NCI-H1417 (cell line): ENCODE measurements at regions not wholly inside any gene's neighbourhood (a gene's known extent, or its start where the extent isn't known, plus 50 kb on each side); places are given as distances from the start of the nearest gene placed in this dataset.
"Not testable (repeated sequence)": the region's sequence is repeated elsewhere in the genome, so short reads cannot be mapped to it uniquely, and the experiment has no call there.

ENCODE experiments used
- DNase-seq, 3 experiments: peaks; one replicate each; lab custom pipeline; 2025; lab: John Stamatoyannopoulos, UW

- DNase-seq: no peak
Observed at GRCh38 chr15:23924686-23925085, 237.6 kb upstream of the NDN start.

DNA sequence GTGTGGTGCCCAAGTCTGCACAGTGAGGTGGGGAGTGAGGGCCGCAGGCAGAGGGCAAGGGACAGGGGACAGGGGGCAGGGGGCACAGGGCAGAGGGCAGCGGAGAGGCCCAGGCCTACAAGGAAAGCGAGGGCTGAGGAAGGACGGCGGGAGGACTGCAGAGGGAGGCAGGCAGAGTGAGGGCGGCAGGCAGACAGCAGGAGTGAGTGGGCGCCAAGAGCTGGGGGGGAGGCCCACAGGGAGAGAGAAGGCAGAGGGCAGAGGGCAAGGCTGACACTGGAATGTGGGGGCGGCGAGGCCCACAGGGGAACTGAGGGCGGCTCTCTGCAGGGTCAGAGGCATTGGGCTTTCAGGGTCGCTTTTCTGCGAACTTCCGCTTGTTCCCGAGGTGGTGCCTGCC is 267.8 kb upstream of the NDN start:
- DNase-seq: no peak

DNA sequence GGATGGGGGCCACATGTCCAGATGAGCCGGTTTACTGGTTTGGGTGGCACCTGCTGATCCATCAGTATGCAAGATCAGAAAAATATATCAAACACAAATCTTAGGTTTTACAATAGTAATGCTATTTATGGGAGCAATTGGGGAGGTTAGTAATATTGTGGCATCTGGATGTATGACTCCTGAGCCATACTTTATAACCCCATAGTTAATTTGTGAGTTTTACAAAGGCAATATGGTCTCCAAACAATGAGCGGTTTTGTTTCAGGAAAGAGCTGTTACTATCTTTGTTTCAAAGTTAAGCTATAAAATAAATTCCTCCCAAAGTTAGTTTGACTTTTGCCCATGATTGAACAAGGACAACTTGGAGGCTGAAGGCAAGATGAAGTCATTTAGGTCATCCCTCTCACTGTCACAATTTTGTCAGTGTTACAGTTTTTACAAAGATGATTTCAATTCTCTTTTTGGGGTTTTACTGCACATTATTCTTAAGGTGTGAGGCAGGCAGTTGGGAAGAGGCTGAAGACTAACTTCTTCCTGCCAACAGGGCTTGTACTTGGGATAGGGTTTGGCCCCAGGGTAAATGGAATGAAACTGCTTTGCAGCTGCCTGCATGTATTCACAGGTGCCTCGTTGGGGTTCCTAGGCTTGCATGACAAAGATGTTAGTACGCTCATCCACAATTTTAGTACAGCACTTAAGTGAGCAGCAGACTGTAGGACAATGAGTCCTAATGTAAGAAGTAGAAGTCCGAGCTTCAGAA is 296.6 kb upstream of the NDN start:
- DNase-seq: no peak

GRCh38 chr15:23994273-23994672 is 307.2 kb upstream of the NDN start:
- no peak for DNase-seq

- no peak for DNase-seq
Observed at GRCh38 chr15:23998056-23998455, 311.0 kb upstream of the NDN start.

- DNase-seq: no peak
Observed at GRCh38 chr15:24008476-24008875, 321.4 kb upstream of the NDN start.

- no peak for DNase-seq
Observed at GRCh38 chr15:24017470-24017869, 330.4 kb upstream of the NDN start.

DNA sequence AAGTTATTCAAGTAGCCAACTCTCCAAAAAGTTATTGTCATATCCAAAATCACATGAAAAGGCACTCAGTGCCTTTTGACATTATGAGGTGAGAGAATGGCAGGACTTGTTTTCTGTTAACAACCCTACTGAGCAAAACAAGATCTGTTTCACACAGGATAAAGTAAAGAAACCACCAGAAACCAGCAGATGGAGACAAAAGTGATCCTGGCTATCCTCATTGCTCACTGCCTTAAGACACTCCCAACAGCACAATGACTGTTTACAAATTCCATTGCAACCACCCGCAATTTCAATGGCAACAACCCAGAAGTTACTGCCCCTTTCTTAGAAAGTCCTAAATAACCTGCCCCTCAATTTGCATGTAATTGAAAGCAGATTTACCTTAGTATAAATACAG is 352.6 kb upstream of the NDN start:
- DNase-seq: no peak

DNA sequence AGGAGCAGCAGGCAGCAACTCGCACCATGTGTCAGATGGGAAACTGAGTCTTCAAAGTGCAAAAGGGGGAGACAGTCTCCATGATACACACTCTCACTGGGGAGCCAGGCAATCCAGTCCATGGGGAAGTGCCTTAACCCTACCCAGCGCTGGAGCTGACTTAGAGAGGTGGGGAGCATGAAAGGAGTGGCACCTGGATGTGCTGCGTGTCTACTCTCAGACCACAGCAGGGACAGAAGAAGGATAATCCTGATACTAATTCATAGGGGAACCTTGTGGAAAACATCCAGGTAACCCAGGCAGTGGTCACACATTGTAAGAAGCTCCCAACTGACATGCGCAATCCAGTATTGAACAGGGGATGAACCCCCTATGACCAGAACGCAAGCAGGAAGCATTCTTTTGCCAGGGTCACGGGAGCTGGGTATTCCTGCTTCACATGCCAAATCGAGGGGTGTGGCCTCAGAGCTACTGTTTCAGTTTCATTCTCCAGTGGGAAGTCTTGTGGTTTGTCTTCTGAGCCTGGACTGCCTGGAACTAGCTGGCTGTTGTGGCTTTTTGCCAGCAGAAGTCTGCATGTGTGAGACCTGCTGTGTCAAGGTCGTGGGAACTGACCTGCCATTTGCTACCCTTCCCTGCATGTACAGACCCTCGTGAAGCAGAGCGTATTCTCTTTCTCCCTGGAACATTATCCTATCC is 367.6 kb upstream of the NDN start:
- DNase-seq: no peak

- peak in 2 of 3 experiments; percentile 3 to 61 for DNase-seq
Observed at GRCh38 chr15:24067733-24068501, 380.8 kb upstream of the NDN start.

DNA sequence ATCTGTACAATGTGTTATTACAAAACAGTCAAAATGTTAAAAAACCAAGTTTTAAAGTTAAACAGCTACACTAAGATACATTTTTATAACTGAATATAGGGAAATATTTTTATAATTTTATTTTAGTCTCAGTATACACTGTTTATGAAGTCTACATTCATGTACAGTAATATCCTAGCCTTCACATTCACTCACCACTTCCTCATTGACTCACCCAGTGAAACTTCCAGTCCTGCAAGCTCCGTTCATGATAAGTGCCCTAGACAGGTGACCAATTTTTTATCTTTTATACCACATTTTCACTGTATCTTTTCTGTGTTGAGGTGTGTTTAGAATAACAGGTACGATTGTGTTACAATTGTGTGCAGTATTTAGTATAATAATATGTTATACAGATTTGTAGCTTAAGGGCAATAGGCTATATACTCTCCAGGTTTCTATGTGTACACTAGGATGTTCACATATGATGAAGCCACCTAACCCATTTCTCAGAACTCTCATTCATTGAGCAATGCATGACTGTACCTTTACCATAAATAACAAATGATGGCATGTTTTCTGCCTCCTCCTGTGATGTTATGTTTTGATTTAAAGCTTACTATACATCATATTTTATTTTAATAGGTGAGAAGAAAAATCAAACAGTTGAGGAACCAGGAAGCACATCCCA is 388.4 kb upstream of the NDN start:
- no peak for DNase-seq

DNA sequence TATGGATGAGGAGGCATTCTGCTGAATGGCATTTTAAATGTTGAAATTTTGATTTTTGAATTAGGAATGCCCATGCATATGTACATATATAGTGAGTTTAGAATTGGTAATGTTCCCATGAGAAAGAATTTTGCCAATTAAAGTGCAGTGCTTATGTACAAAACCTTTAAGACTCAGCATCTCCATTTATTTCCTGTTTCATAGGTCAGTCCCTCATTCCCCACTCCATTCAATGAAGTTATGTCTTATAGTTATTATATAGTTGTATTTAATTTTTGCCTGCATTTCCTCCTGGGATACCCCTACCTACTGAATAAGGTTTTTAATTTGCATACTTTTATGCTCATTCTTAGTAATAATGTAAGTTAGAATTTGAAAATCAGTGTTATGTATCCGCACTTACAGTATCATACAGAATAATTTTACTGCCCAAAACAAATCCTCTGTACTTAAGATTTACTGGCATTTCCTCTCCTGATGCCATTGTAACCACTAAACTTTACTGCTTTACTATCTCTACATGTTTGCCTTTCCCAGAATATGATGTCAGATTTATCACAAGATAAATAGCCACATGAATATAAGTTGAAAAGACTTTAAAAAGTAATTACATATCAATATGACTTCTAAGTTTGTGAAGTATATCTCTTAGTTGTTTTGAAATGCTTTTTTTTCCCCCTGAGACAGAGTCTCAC is 389.1 kb upstream of the NDN start:
- DNase-seq: no peak

DNA sequence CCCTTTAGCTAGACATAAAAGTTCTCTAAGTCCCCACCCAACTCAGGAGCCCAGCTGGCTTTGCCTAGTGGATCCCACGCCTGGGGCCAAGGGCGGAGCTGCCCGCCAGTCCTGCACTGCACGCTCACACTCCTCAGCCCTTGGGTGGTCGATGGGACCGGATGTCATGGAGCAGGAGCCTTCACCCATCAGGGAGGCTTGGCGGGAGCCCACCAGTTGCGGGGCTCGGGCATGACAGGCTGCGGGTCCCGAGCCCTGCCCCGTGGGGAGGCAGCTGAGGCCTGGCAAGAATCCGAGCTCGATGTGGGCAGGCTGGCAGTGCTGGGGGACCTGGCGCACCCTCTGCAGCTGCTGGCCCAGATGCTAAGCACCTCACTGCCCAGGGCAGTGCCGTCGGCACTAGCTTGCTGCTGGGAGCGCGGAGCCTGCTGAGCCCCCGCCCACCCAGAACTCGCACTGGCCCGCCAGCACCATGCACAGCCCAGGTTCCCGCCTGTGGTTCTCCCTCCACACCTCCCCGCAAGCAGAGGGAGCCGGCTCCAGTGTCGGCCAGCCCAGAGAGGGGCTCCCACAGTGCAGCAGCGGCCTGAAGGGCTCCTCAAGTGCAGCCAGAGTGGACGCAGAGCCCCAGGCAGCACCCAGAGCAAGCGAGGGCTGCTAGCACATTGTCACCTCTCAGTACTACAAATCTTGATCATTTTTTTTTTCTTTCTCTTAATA is 391.4 kb upstream of the NDN start:
- DNase-seq: no peak

DNA sequence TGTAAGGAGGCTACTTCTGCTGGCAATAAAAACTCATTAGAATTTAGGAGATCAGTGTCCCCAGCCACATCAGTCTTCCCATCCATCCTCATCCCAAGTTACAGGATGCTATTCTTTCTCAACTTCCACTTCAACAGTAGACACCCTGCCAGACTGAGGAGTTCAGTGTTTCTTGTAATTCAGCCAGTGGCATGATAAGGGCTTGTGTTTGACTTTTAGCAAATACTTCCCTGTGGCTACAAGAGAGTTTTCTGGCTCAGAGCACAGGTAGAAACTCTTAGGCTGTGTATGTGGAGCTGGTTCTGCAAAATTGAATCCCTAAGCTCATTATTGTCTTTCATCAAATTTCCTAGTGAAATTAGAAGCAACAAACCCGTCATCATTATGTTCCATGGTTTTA is 401.8 kb upstream of the NDN start:
- not testable (repeated sequence) for DNase-seq

- DNase-seq: not testable (repeated sequence)
Observed at GRCh38 chr15:24101503-24101902, 414.4 kb upstream of the NDN start.

DNA sequence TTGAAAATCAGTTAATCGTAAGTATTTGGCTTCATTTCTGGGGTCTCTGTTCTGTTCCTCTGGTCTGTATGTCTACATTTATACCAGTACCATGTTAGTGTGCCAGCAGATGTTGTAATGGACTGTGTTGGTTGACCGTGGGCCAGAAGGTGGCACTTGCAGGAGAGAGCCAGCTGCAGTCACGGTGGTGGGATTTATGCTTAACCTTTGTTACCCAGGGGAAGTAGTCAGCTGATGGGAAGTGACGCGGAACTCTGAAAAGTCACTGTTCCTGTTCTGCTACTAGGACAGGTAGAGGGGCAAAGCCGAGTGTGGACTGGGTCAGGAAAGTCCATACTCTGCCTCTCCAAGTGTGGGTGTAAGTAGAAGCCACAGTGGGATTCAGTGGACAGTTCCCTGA is 420.4 kb upstream of the NDN start:
- DNase-seq: not testable (repeated sequence)

GRCh38 chr15:24107948-24108347 is 420.8 kb upstream of the NDN start:
- not testable (repeated sequence) for DNase-seq

- DNase-seq: not testable (repeated sequence)
Observed at GRCh38 chr15:24108349-24108748, 421.2 kb upstream of the NDN start.

DNA sequence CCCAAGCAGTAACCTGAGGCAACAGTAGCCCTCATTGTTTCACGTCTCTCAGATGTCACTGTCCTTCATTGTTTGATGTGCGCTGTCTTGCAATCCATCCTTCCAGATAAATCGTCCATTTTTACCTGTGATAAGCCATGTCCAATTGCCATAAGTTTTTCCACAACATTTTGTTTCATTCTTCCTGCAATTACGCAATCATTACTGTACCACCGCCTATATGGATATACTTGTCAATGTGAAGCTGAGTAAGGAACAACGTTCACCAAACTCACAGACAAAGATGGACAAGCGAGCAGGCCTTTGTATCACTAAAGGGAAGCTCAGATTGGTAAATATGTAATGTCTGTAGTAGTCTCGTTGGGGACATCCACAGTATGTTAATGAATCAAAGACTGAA is 452.5 kb upstream of the NDN start:
- DNase-seq: not testable (repeated sequence)

GRCh38 chr15:24145070-24145469 is 458.0 kb upstream of the NDN start:
- DNase-seq: not testable (repeated sequence)

GRCh38 chr15:24146251-24146650 is 459.1 kb upstream of the NDN start:
- no peak for DNase-seq
